ENCODE measurements at regions not wholly inside any gene's neighbourhood (a gene's known extent, or its start where the extent isn't known, plus 50 kb on each side); places are given as distances from the start of the nearest gene placed in this dataset.
"Not testable (repeated sequence)": the region's sequence is repeated elsewhere in the genome, so short reads cannot be mapped to it uniquely, and the experiment has no call there.

DNA sequence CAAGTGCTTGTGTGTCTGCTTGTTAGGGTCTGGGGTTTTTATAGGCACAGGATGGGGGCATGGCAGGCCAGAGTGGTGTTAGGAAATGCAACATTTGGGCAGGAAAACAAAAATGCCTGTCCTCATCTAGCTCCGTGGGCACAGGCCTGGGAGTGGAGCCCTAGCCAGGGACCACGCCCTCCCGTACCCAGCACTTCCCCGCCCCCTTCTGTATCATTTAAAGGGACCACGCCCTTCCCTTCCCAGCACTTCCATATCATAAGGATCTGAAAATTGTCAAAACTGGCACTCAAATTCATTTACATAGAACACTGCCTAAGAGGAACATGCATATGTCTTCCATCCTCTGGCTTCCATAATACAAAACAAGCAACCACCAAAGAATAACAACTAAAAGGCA, 185.8 kb downstream of the B3GLCT start:
- TF ChIP-seq, protein P1, sequence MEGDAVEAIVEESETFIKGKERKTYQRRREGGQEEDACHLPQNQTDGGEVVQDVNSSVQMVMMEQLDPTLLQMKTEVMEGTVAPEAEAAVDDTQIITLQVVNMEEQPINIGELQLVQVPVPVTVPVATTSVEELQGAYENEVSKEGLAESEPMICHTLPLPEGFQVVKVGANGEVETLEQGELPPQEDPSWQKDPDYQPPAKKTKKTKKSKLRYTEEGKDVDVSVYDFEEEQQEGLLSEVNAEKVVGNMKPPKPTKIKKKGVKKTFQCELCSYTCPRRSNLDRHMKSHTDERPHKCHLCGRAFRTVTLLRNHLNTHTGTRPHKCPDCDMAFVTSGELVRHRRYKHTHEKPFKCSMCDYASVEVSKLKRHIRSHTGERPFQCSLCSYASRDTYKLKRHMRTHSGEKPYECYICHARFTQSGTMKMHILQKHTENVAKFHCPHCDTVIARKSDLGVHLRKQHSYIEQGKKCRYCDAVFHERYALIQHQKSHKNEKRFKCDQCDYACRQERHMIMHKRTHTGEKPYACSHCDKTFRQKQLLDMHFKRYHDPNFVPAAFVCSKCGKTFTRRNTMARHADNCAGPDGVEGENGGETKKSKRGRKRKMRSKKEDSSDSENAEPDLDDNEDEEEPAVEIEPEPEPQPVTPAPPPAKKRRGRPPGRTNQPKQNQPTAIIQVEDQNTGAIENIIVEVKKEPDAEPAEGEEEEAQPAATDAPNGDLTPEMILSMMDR (IDR thresholded peaks at IDR 0.05) = no peak
- TF ChIP-seq POLR2A (IDR thresholded peaks at IDR 0.05) = no peak
- Histone ChIP-seq H3K4me3 (no peak overlapping the region), H3K27me3 (no peaks in the 10 kb centered on the region), H3K27ac (no peak overlapping the region), H3K36me3 (no peaks in the 10 kb centered on the region), H3K9me3 (no peaks in the 10 kb centered on the region), H3K4me1 (no peaks in the 10 kb centered on the region)
- no peak for DNase-seq

- Histone ChIP-seq H3K4me1 (no peaks in the 10 kb centered on the region), H3K4me3 (no peak overlapping the region), H3K36me3 (no peaks in the 10 kb centered on the region), H3K27ac (no peak overlapping the region), H3K9me3 (no peaks in the 10 kb centered on the region), H3K27me3 (no peaks in the 10 kb centered on the region)
- DNase-seq = no peak
- TF ChIP-seq, protein P1 (IDR thresholded peaks at IDR 0.05) = no peak
- no peak for TF ChIP-seq POLR2A (IDR thresholded peaks at IDR 0.05)
These were observed 194.7 kb downstream of the B3GLCT start for GRCh38 chr13:31394506-31394905.

GRCh38 chr13:31395090-31395489, 195.3 kb downstream of the B3GLCT start:
- no peaks in the 10 kb centered on the region for H3K4me1 ChIP-seq
- no peaks in the 10 kb centered on the region for H3K9me3 ChIP-seq
- H3K36me3 ChIP-seq = no peaks in the 10 kb centered on the region
- H3K27me3 ChIP-seq = no peaks in the 10 kb centered on the region
- H3K4me3 ChIP-seq = no peak overlapping the region
- TF ChIP-seq, protein P1 (IDR thresholded peaks at IDR 0.05) = no peak
- no peak for TF ChIP-seq POLR2A (IDR thresholded peaks at IDR 0.05)
- H3K27ac ChIP-seq = no peak overlapping the region
- no peak for DNase-seq

- Histone ChIP-seq H3K4me3 (no peak overlapping the region), H3K27me3 (no peaks in the 10 kb centered on the region), H3K4me1 (no peaks in the 10 kb centered on the region), H3K27ac (no peak overlapping the region), H3K36me3 (no peaks in the 10 kb centered on the region), H3K9me3 (no peaks in the 10 kb centered on the region)
- no peak for TF ChIP-seq POLR2A (IDR thresholded peaks at IDR 0.05)
- TF ChIP-seq, protein P1 (IDR thresholded peaks at IDR 0.05) = no peak
- no peak for DNase-seq
These were observed 199.9 kb downstream of the B3GLCT start for GRCh38 chr13:31399690-31400089.

DNA sequence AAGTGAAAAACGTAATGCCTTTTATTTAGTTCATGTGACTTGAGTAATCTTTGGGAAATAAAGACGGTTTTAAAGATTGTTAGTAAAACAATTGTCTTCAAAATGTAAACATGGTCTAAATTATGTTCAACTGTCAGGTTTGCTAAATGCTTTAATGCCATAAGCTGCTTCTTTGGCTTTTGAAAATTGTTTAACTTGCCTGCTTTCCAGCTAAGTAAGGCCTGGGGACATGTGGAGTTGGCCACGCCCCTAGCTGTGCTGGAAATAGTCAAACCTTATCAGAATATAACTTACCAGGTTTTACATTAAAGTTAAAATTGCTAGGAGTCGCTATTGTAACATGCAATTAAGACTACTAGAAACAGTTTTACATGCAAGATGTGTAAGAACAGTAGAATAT, 203.9 kb downstream of the B3GLCT start:
- not testable (repeated sequence) for H3K27me3 ChIP-seq, H3K27ac ChIP-seq

GRCh38 chr13:31408927-31409326, 209.2 kb downstream of the B3GLCT start:
- Histone ChIP-seq H3K9me3 (no peaks in the 10 kb centered on the region), H3K36me3 (no peaks in the 10 kb centered on the region), H3K4me3 (no peak overlapping the region), H3K27me3 (no peaks in the 10 kb centered on the region), H3K4me1 (no peaks in the 10 kb centered on the region), H3K27ac (no peak overlapping the region)
- TF ChIP-seq, protein P1 (IDR thresholded peaks at IDR 0.05) = no peak
- TF ChIP-seq POLR2A (IDR thresholded peaks at IDR 0.05) = no peak
- DNase-seq = no peak

More for the DNA sequence above, 203.9 kb downstream of the B3GLCT start:
- not testable (repeated sequence) for H3K9me3 ChIP-seq, H3K36me3 ChIP-seq, DNase-seq, H3K4me3 ChIP-seq, H3K4me1 ChIP-seq

All from Peyer's patch (tissue), 4 donors.